CD8-positive, alpha-beta memory T cell (primary cell): ENCODE measurements at regions not wholly inside any gene's neighbourhood (a gene's known extent, or its start where the extent isn't known, plus 50 kb on each side); places are given as distances from the start of the nearest gene placed in this dataset.

Source experiments
- CTCF ChIA-PET: fragments of 350-600 bp; sonication (Branson Sonifier 250); formaldehyde crosslinking; loops from one replicate; lab custom pipeline; 2021; ENCODE audit warnings: antibody characterized with exemption; lab: Charles Lee
- POLR2A ChIA-PET: fragments of 350-600 bp; sonication (Branson Sonifier 250); formaldehyde crosslinking; loops from one replicate; lab custom pipeline; 2021; ENCODE audit warnings: antibody characterized with exemption; lab: Charles Lee
- DNase-seq, 5 donors: peaks; one replicate each; pipeline versions ENCODE4 v3.0.0 to v3.0.0-alpha.2; 2020 to 2022; ENCODE audit warnings: mixed read lengths in 1 of 5
- H3K27ac ChIP-seq: one replicate; pipeline ENCODE4 v1.7.0; 2013; ENCODE audit warnings: low read depth, mild to moderate bottlenecking, low read length, moderate library complexity
- H3K27me3 ChIP-seq: 2 replicates; pipeline ENCODE4 v1.7.0; 2013; ENCODE audit warnings: low read length, mild to moderate bottlenecking; ENCODE audit not compliant: insufficient read depth, poor library complexity, severe bottlenecking
- H3K36me3 ChIP-seq: 2 replicates; pipeline ENCODE4 v1.7.0; 2013; ENCODE audit warnings: mild to moderate bottlenecking, low read length, moderate library complexity; ENCODE audit not compliant: insufficient read depth
- H3K4me1 ChIP-seq: 2 replicates; pipeline ENCODE4 v1.7.0; 2013; ENCODE audit warnings: mild to moderate bottlenecking, low read length, moderate library complexity; ENCODE audit not compliant: insufficient read depth
- H3K4me3 ChIP-seq: 2 replicates; pipeline ENCODE4 v1.7.0; 2013; ENCODE audit warnings: mild to moderate bottlenecking, low read length
- H3K9me3 ChIP-seq: 2 replicates; pipeline ENCODE4 v1.7.0; 2013; ENCODE audit warnings: mild to moderate bottlenecking, low read length
- H3K27ac Mint-ChIP-seq, 8 donors: one replicate each; pipeline ENCODE4 v1.8.0; 2020 to 2021; ENCODE audit warnings: mixed read lengths in 8 of 8, mild to moderate bottlenecking in 6 of 8, inconsistent platforms in 3 of 8, moderate library complexity in 3 of 8
- H3K27me3 Mint-ChIP-seq, 2 donors: one replicate each; pipeline ENCODE4 v1.8.0; 2020 to 2021; ENCODE audit warnings: mixed read lengths in 2 of 2, mild to moderate bottlenecking in 1 of 2, moderate library complexity in 1 of 2
- H3K36me3 Mint-ChIP-seq, 3 donors: one replicate each; pipeline ENCODE4 v1.8.0; 2020 to 2021; ENCODE audit warnings: mixed read lengths in 3 of 3, inconsistent platforms in 1 of 3, mild to moderate bottlenecking in 1 of 3
- H3K4me1 Mint-ChIP-seq, 3 donors: one replicate each; pipeline ENCODE4 v1.8.0; 2020 to 2021; ENCODE audit warnings: mixed read lengths in 3 of 3, inconsistent platforms in 1 of 3, mild to moderate bottlenecking in 1 of 3
- H3K4me3 Mint-ChIP-seq, 7 donors: one replicate each; pipeline ENCODE4 v1.8.0; 2020 to 2021; ENCODE audit warnings: mixed read lengths in 7 of 7, mild to moderate bottlenecking in 6 of 7, moderate library complexity in 4 of 7, inconsistent platforms in 2 of 7
- H3K9me3 Mint-ChIP-seq, 5 donors: one replicate each; pipeline ENCODE4 v1.8.0; 2020 to 2022; ENCODE audit warnings: mixed read lengths in 5 of 5, mild to moderate bottlenecking in 3 of 5, moderate library complexity in 2 of 5, inconsistent platforms in 1 of 5

- Histone ChIP-seq H3K36me3 (no peaks in the 10 kb centered on the region), H3K4me3 (no peak overlapping the region), H3K4me1 (no peaks in the 10 kb centered on the region), H3K27ac (no peak overlapping the region), H3K27me3 (no peaks in the 10 kb centered on the region), H3K9me3 (no peaks in the 10 kb centered on the region)
- Mint-ChIP-seq H3K27me3 (peaks cover 0 to 2% of the 10 kb centered on the region in 2 donors), H3K4me3 (no peak overlapping the region), H3K36me3 (no peaks in the 10 kb centered on the region), H3K4me1 (no peaks in the 10 kb centered on the region), H3K9me3 (peaks cover 0 to 10% (median 3%) of the 10 kb centered on the region in 5 donors), H3K27ac (no peak overlapping the region)
- no peak for DNase-seq
- ChIA-PET POLR2A (no interaction called here), CTCF (no interaction called here)
Measured at GRCh38 chr15:96838081-96838480, 507.6 kb downstream of the NR2F2 start.

DNA sequence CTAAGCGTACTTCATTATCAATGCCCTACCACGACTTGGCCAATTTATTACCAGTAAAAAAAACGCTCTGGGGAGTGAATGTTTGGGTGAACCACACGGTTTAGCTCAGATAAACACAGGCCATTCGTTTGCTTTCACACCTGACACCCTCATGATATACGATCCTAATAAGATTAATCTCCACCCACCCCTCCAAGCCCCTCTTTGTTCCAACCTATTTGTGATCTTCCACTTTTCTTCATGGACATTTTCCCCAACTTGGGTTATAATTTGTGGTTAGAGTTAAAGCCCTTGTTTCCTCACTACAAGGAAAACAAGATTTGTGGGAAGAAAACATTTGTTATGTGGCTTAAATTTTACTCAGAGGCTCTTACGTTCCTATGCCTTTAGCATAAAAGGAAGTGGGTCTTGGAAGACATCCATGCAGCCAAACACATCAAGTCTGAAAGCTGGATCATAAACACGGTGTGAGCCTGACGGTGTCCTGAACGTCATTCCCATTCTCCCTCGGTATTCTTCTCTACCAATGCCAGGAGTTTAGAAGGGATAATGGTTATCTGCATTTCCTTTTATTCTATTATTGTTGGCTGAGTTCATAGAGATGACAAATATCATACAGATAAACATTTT is 518.9 kb downstream of the NR2F2 start:
- H3K27ac Mint-ChIP-seq, result no peak overlapping the region
- no peaks in the 10 kb centered on the region for H3K27me3 Mint-ChIP-seq
- Histone ChIP-seq H3K4me1 (no peaks in the 10 kb centered on the region), H3K27me3 (no peaks in the 10 kb centered on the region), H3K4me3 (no peak overlapping the region), H3K9me3 (peaks cover 4% of the 10 kb centered on the region), H3K36me3 (no peaks in the 10 kb centered on the region), H3K27ac (no peak overlapping the region)
- peaks cover 6 to 11% (median 8%) of the 10 kb centered on the region in 5 donors for H3K9me3 Mint-ChIP-seq
- CTCF ChIA-PET, result no interaction called here
- H3K36me3 Mint-ChIP-seq, result no peaks in the 10 kb centered on the region
- POLR2A ChIA-PET, result no interaction called here
- no peak overlapping the region for H3K4me3 Mint-ChIP-seq
- no peak for DNase-seq
- no peaks in the 10 kb centered on the region for H3K4me1 Mint-ChIP-seq

GRCh38 chr15:96851613-96852012 is 521.1 kb downstream of the NR2F2 start:
- ChIA-PET CTCF (no interaction called here), POLR2A (no interaction called here)
- no peak overlapping the region for H3K27ac Mint-ChIP-seq
- DNase-seq, result no peak
- H3K9me3 ChIP-seq, result peaks cover 4% of the 10 kb centered on the region
- H3K4me1 Mint-ChIP-seq, result no peaks in the 10 kb centered on the region
- no peaks in the 10 kb centered on the region for H3K27me3 ChIP-seq
- H3K36me3 Mint-ChIP-seq, result no peaks in the 10 kb centered on the region
- H3K27ac ChIP-seq, result no peak overlapping the region
- no peak overlapping the region for H3K4me3 ChIP-seq
- no peaks in the 10 kb centered on the region for H3K27me3 Mint-ChIP-seq
- H3K4me3 Mint-ChIP-seq, result no peak overlapping the region
- no peaks in the 10 kb centered on the region for H3K36me3 ChIP-seq
- H3K4me1 ChIP-seq, result no peaks in the 10 kb centered on the region
- peaks cover 0 to 10% (median 8%) of the 10 kb centered on the region in 5 donors for H3K9me3 Mint-ChIP-seq

DNA sequence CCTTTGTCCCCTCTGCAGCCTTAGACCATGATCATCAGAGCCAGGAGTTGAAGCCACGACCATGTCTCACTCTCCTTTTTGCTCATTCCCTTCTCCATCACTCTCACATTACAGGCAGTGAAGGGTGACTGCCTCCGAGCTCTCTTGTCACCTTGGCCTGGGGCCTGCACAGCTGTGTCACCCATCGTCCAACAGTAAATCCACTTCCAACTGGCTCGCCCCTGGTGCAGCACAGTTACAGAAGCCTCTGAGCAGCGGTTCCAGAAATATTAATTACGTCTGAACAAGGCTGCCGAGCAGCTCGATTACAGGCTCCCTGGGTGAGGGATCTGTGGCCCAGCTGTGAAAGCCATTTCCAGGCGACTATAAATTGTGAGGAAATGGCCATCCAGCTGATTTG is 528.2 kb downstream of the NR2F2 start:
- H3K4me3 Mint-ChIP-seq, result no peak overlapping the region
- Histone ChIP-seq H3K4me3 (no peak overlapping the region), H3K27ac (no peak overlapping the region), H3K36me3 (no peaks in the 10 kb centered on the region), H3K27me3 (no peaks in the 10 kb centered on the region), H3K4me1 (no peaks in the 10 kb centered on the region), H3K9me3 (peaks cover 4% of the 10 kb centered on the region)
- H3K4me1 Mint-ChIP-seq, result no peaks in the 10 kb centered on the region
- H3K27me3 Mint-ChIP-seq, result no peaks in the 10 kb centered on the region
- peaks cover 0 to 6% (median 2%) of the 10 kb centered on the region in 5 donors for H3K9me3 Mint-ChIP-seq
- ChIA-PET POLR2A (no interaction called here), CTCF (interaction anchor here (0.5 kb wide), 1 partner anchor 407 kb away, joined by 3 read pairs; no protein-coding TSS in a partner anchor)
- no peak overlapping the region for H3K27ac Mint-ChIP-seq
- H3K36me3 Mint-ChIP-seq, result no peaks in the 10 kb centered on the region
- no peak for DNase-seq

GRCh38 chr15:96860741-96861140 is 530.2 kb downstream of the NR2F2 start:
- Mint-ChIP-seq H3K9me3 (peaks cover 1 to 13% (median 2%) of the 10 kb centered on the region in 5 donors), H3K36me3 (no peaks in the 10 kb centered on the region), H3K4me3 (no peak overlapping the region), H3K27me3 (no peaks in the 10 kb centered on the region), H3K27ac (no peak overlapping the region), H3K4me1 (no peaks in the 10 kb centered on the region)
- H3K9me3 ChIP-seq, result no peaks in the 10 kb centered on the region
- POLR2A ChIA-PET, result no interaction called here
- H3K4me3 ChIP-seq, result no peak overlapping the region
- no peak overlapping the region for H3K27ac ChIP-seq
- H3K36me3 ChIP-seq, result no peaks in the 10 kb centered on the region
- no peaks in the 10 kb centered on the region for H3K4me1 ChIP-seq
- CTCF ChIA-PET, result no interaction called here
- no peak for DNase-seq
- no peaks in the 10 kb centered on the region for H3K27me3 ChIP-seq

DNA sequence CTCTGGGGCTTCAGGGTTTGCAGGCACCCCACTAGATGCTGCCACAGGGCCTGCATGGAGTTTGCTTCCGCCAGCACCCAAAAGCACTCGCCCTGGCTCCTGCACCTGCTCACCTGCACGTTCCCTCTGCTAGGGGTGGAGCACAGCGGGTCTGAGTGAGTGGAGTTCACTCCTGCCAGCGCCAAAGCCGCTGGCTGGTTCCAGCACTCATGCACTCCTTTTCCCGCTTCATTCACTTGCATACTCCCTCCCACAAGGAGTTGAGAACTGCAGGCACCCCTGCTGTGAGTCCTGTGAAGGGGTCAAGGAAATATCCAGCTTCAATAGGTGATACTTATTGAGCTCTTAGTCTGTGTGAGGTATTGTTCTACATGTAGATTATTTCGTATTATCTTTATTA is 537.5 kb downstream of the NR2F2 start:
- H3K27me3 ChIP-seq, result no peaks in the 10 kb centered on the region
- Mint-ChIP-seq H3K9me3 (peaks cover 0 to 16% (median 2%) of the 10 kb centered on the region in 5 donors), H3K27ac (no peak overlapping the region), H3K4me1 (no peaks in the 10 kb centered on the region), H3K36me3 (no peaks in the 10 kb centered on the region), H3K4me3 (no peak overlapping the region), H3K27me3 (no peaks in the 10 kb centered on the region)
- H3K4me1 ChIP-seq, result no peaks in the 10 kb centered on the region
- H3K9me3 ChIP-seq, result no peaks in the 10 kb centered on the region
- H3K36me3 ChIP-seq, result no peaks in the 10 kb centered on the region
- CTCF ChIA-PET, result no interaction called here
- H3K4me3 ChIP-seq, result no peak overlapping the region
- no peak overlapping the region for H3K27ac ChIP-seq
- POLR2A ChIA-PET, result no interaction called here
- no peak for DNase-seq

DNA sequence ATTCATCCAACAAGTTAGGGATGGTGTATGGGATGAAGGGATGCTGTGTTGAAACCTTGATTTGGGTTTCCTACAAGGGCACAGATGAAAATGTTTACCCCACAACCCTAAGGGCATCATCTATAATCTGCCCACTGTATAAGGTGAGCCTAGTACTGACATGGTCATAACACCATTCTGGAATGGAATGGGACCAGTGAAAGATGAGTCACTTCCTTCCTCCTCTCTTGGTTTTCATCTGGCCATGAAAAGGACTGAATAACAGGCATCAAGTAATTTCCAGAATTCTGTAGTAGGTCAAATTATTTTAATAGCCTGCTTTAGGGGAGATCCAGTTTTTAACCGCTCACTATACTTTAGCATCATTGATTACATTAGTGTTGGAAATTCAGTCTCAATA is 538.6 kb downstream of the NR2F2 start:
- Mint-ChIP-seq H3K4me3 (no peak overlapping the region), H3K27ac (no peak overlapping the region), H3K9me3 (peaks cover 0 to 16% (median 0%) of the 10 kb centered on the region in 5 donors), H3K4me1 (no peaks in the 10 kb centered on the region), H3K36me3 (no peaks in the 10 kb centered on the region), H3K27me3 (no peaks in the 10 kb centered on the region)
- H3K4me1 ChIP-seq, result no peaks in the 10 kb centered on the region
- no peak overlapping the region for H3K4me3 ChIP-seq
- H3K36me3 ChIP-seq, result no peaks in the 10 kb centered on the region
- DNase-seq, result no peak
- H3K27me3 ChIP-seq, result no peaks in the 10 kb centered on the region
- H3K9me3 ChIP-seq, result no peaks in the 10 kb centered on the region
- CTCF ChIA-PET, result no interaction called here
- POLR2A ChIA-PET, result no interaction called here
- H3K27ac ChIP-seq, result no peak overlapping the region

- POLR2A ChIA-PET, result no interaction called here
- Mint-ChIP-seq H3K9me3 (peaks cover 0 to 13% (median 0%) of the 10 kb centered on the region in 5 donors), H3K4me3 (no peak overlapping the region), H3K27ac (no peak overlapping the region), H3K27me3 (no peaks in the 10 kb centered on the region), H3K4me1 (no peaks in the 10 kb centered on the region), H3K36me3 (no peaks in the 10 kb centered on the region)
- DNase-seq, result no peak
- Histone ChIP-seq H3K27ac (no peak overlapping the region), H3K27me3 (no peaks in the 10 kb centered on the region), H3K4me3 (no peak overlapping the region), H3K9me3 (no peaks in the 10 kb centered on the region), H3K36me3 (no peaks in the 10 kb centered on the region), H3K4me1 (no peaks in the 10 kb centered on the region)
- CTCF ChIA-PET, result no interaction called here
Measured at GRCh38 chr15:96869790-96870189, 539.3 kb downstream of the NR2F2 start.
